Suprapubic skin (tissue), 4 donors: ENCODE measurements at regions not wholly inside any gene's neighbourhood (a gene's known extent, or its start where the extent isn't known, plus 50 kb on each side); places are given as distances from the start of the nearest gene placed in this dataset.

Experiments
- POLR2A ChIP-seq, 2 donors: fragments of 450-650 bp; IDR thresholded peaks; one replicate each; pipeline ENCODE4 v1.6.1; 2017; ENCODE audit warnings: antibody characterized with exemption in 2 of 2, mild to moderate bottlenecking in 2 of 2, moderate library complexity in 2 of 2
- POLR2AphosphoS5 ChIP-seq, 3 donors: sonication (generic); formaldehyde crosslinking; IDR thresholded peaks; one replicate each; pipeline ENCODE4 v1.6.1; 2017; ENCODE audit warnings: antibody characterized with exemption in 3 of 3
- TF ChIP-seq, protein P1 (sequence below), 2 donors: fragments of 200-600 bp in 1 of 2; fragments of 450-650 bp in 1 of 2; sonication (generic) in 1 of 2; IDR thresholded peaks; one replicate each; pipeline ENCODE4 v1.5.1; 2016 to 2019; ENCODE audit warnings: antibody characterized with exemption in 2 of 2, mild to moderate bottlenecking in 1 of 2, moderate library complexity in 1 of 2

DNA sequence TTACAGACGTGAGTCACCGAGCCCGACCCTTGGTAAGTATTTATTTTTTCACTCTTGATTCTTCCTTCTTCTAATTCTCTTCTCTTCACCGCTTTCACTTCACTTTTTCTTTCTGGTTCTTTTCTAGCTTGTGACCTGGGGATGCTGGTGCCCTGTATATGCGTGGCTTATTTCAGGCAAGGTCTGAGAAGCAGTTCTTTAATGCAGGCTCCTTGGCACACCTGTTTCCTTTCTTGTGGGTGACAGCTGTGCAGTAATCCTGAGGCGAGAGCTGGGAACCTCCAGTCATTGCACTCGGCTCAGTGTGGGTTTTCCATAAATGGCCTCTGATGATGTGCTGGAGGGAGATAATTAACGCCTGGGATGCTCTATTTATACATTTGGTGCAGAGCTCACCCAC is 193.8 kb downstream of the TSN start:
- TF ChIP-seq POLR2A (IDR thresholded peaks at IDR 0.05), result no peak
- TF ChIP-seq, protein P1, sequence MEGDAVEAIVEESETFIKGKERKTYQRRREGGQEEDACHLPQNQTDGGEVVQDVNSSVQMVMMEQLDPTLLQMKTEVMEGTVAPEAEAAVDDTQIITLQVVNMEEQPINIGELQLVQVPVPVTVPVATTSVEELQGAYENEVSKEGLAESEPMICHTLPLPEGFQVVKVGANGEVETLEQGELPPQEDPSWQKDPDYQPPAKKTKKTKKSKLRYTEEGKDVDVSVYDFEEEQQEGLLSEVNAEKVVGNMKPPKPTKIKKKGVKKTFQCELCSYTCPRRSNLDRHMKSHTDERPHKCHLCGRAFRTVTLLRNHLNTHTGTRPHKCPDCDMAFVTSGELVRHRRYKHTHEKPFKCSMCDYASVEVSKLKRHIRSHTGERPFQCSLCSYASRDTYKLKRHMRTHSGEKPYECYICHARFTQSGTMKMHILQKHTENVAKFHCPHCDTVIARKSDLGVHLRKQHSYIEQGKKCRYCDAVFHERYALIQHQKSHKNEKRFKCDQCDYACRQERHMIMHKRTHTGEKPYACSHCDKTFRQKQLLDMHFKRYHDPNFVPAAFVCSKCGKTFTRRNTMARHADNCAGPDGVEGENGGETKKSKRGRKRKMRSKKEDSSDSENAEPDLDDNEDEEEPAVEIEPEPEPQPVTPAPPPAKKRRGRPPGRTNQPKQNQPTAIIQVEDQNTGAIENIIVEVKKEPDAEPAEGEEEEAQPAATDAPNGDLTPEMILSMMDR (IDR thresholded peaks at IDR 0.05), result no peak
- TF ChIP-seq POLR2AphosphoS5 (IDR thresholded peaks at IDR 0.05), result no peak
